ENCODE measurements at regions not wholly inside any gene's neighbourhood (a gene's known extent, or its start where the extent isn't known, plus 50 kb on each side); places are given as distances from the start of the nearest gene placed in this dataset.
"Not testable (repeated sequence)": the region's sequence is repeated elsewhere in the genome, so short reads cannot be mapped to it uniquely, and the experiment has no call there.

- DNase-seq, result no peak
- H3K27ac ChIP-seq, result no peak overlapping the region
- no peak overlapping the region for H3K4me3 ChIP-seq
- H3K4me1 ChIP-seq, result peaks cover 0 to 95% (median 65%) of the 10 kb centered on the region in 4 donors
- H3K27me3 ChIP-seq, result no peaks in the 10 kb centered on the region
- intact Hi-C loops (cut with DNase I), result no loop called here
- 15 to 64% methylated on average over 4 of the region's 4 CpGs for WGBS, 2 donors
- H3K36me3 ChIP-seq, result peaks cover 0 to 15% (median 3%) of the 10 kb centered on the region in 4 donors
- TF ChIP-seq CTCF (IDR thresholded peaks at IDR 0.05), result no peak
- TF ChIP-seq POLR2A (IDR thresholded peaks at IDR 0.05), result no peak
- no peak for TF ChIP-seq POLR2AphosphoS5 (IDR thresholded peaks at IDR 0.05)
- TF ChIP-seq EP300 (IDR thresholded peaks at IDR 0.05), result no peak
- H3K9me3 ChIP-seq, result no peaks in the 10 kb centered on the region
These were observed 275.3 kb upstream of the MKLN1 start for GRCh38 chr7:131052285-131052904.

GRCh38 chr7:131056007-131056406 is 271.7 kb upstream of the MKLN1 start:
- peaks cover 0 to 84% (median 66%) of the 10 kb centered on the region in 4 donors for H3K4me1 ChIP-seq
- intact Hi-C loops (cut with DNase I), result no loop called here
- WGBS, 2 donors, result 75 to 81% methylated on average over 2 of the region's 2 CpGs

GRCh38 chr7:131057015-131057793 is 270.5 kb upstream of the MKLN1 start:
- peaks cover 0 to 81% (median 65%) of the 10 kb centered on the region in 4 donors for H3K4me1 ChIP-seq
- no peak overlapping the region for H3K4me3 ChIP-seq
- TF ChIP-seq EP300 (IDR thresholded peaks at IDR 0.05) (peak in 2 of 4 donors; percentile 17 to 68), CTCF (IDR thresholded peaks at IDR 0.05) (no peak), POLR2AphosphoS5 (IDR thresholded peaks at IDR 0.05) (peak in 3 of 4 donors; percentile 25 to 68 (median 59)), POLR2A (IDR thresholded peaks at IDR 0.05) (no peak)
- WGBS, 2 donors, result 2 to 4% methylated on average over 6 of the region's 6 CpGs
- no peaks in the 10 kb centered on the region for H3K9me3 ChIP-seq
- peak overlapping the region; percentile 60 to 80 (median 71) for H3K27ac ChIP-seq
- H3K27me3 ChIP-seq, result no peaks in the 10 kb centered on the region
- no peaks in the 10 kb centered on the region for H3K36me3 ChIP-seq
- DNase-seq, result no peak
- intact Hi-C loops (cut with DNase I), result no loop called here

More at GRCh38 chr7:131056007-131056406, 271.7 kb upstream of the MKLN1 start:
- TF ChIP-seq POLR2AphosphoS5 (IDR thresholded peaks at IDR 0.05) (peak in 1 of 4 donors; percentile 24), CTCF (IDR thresholded peaks at IDR 0.05) (no peak), EP300 (IDR thresholded peaks at IDR 0.05) (no peak), POLR2A (IDR thresholded peaks at IDR 0.05) (no peak)
- H3K4me3 ChIP-seq, result no peak overlapping the region
- DNase-seq, result no peak
- H3K27me3 ChIP-seq, result no peaks in the 10 kb centered on the region
- no peaks in the 10 kb centered on the region for H3K36me3 ChIP-seq
- H3K27ac ChIP-seq, result peak overlapping the region in 2 of 4 donors; percentile 74 to 80
- no peaks in the 10 kb centered on the region for H3K9me3 ChIP-seq

GRCh38 chr7:131057794-131058070 is 269.9 kb upstream of the MKLN1 start:
- Histone ChIP-seq H3K27me3 (no peaks in the 10 kb centered on the region), H3K9me3 (no peaks in the 10 kb centered on the region), H3K4me1 (peaks cover 0 to 76% (median 60%) of the 10 kb centered on the region in 4 donors), H3K4me3 (no peak overlapping the region), H3K36me3 (no peaks in the 10 kb centered on the region), H3K27ac (peak overlapping the region; percentile 60 to 80 (median 71))
- TF ChIP-seq POLR2AphosphoS5 (IDR thresholded peaks at IDR 0.05), result no peak
- no peak for TF ChIP-seq POLR2A (IDR thresholded peaks at IDR 0.05)
- TF ChIP-seq EP300 (IDR thresholded peaks at IDR 0.05), result no peak
- TF ChIP-seq CTCF (IDR thresholded peaks at IDR 0.05), result no peak
- DNase-seq, result no peak
- 7 to 16% methylated on average over 2 of the region's 2 CpGs for WGBS, 2 donors
- intact Hi-C loops (cut with DNase I), result no loop called here

GRCh38 chr7:131058561-131059288 is 269.0 kb upstream of the MKLN1 start:
- H3K27me3 ChIP-seq; H3K9me3 ChIP-seq; H3K36me3 ChIP-seq; DNase-seq; intact Hi-C loops (cut with DNase I); H3K4me3 ChIP-seq: not testable (repeated sequence)
- 95% methylated on average over 36 of the region's 36 CpGs for WGBS, 2 donors
- H3K27ac ChIP-seq, result peak overlapping the region in 1 of 4 donors; percentile 80
- H3K4me1 ChIP-seq, result peaks cover 0 to 71% (median 56%) of the 10 kb centered on the region in 4 donors

GRCh38 chr7:131059401-131059800 is 268.3 kb upstream of the MKLN1 start:
- H3K4me3 ChIP-seq; intact Hi-C loops (cut with DNase I); DNase-seq; H3K9me3 ChIP-seq; H3K27me3 ChIP-seq; H3K36me3 ChIP-seq; H3K27ac ChIP-seq: not testable (repeated sequence)
- peaks cover 0 to 68% (median 56%) of the 10 kb centered on the region in 4 donors for H3K4me1 ChIP-seq
- WGBS, 2 donors, result 87% methylated on average over 4 of the region's 4 CpGs

Measured in sigmoid colon (tissue), 6 donors.